SK-N-SH treated with all-trans-retinoic acid at 6 μM for 48 hours (cell line): ENCODE measurements at regions not wholly inside any gene's neighbourhood (a gene's known extent, or its start where the extent isn't known, plus 50 kb on each side); places are given as distances from the start of the nearest gene placed in this dataset.

Source experiments
- ATAC-seq: fragments of 200-7000 bp; cut with Tn5 transposase; 3 replicates; pipeline ENCODE4 v1.9.1; 2020; ENCODE audit warnings: mild to moderate bottlenecking, moderate library complexity
- ARNTL ChIP-seq: fragments of 450-650 bp; formaldehyde crosslinking; IDR thresholded peaks from 2 replicates; pipeline ENCODE4 v1.5.0; 2020; ENCODE audit warnings: low read depth, mild to moderate bottlenecking, moderate library complexity, borderline replicate concordance
- BACH2 ChIP-seq: fragments of 250-450 bp; sonication (Bioruptor Pico); IDR thresholded peaks from 2 replicates; pipeline ENCODE4 v1.9.0; 2021; ENCODE audit warnings: mild to moderate bottlenecking, borderline replicate concordance
- CSDC2 ChIP-seq: fragments of 250-450 bp; sonication (Bioruptor Pico); IDR thresholded peaks from 2 replicates; pipeline ENCODE4 v1.5.0; 2020; ENCODE audit warnings: mild to moderate bottlenecking, moderate library complexity
- ESRRG ChIP-seq: fragments of 250-450 bp; sonication (Bioruptor Pico); IDR thresholded peaks from 2 replicates; pipeline ENCODE4 v1.6.1; 2021; ENCODE audit warnings: mild to moderate bottlenecking
- GLIS3 ChIP-seq: fragments of 250-450 bp; sonication (Bioruptor Pico); IDR thresholded peaks from 2 replicates; pipeline ENCODE4 v1.5.0; 2020; ENCODE audit warnings: mild to moderate bottlenecking, moderate library complexity
- ISL1 ChIP-seq: fragments of 250-450 bp; sonication (Bioruptor Pico); IDR thresholded peaks from 2 replicates; pipeline ENCODE4 v2.1.2; 2022; ENCODE audit warnings: mild to moderate bottlenecking, moderate library complexity
- OSR1 ChIP-seq: fragments of 250-450 bp; sonication (Bioruptor Pico); IDR thresholded peaks from 2 replicates; pipeline ENCODE4 v1.8.0; 2022; ENCODE audit warnings: moderate library complexity, mild to moderate bottlenecking, inconsistent platforms
- PPARA ChIP-seq: fragments of 250-450 bp; sonication (Bioruptor Pico); IDR thresholded peaks from 2 replicates; pipeline ENCODE4 v1.5.0; 2020; ENCODE audit warnings: mild to moderate bottlenecking, borderline replicate concordance
- RARB ChIP-seq: fragments of 250-450 bp; sonication (Bioruptor Pico); IDR thresholded peaks from 2 replicates; pipeline ENCODE4 v1.8.0; 2021; ENCODE audit warnings: mild to moderate bottlenecking, moderate library complexity
- TCF4 ChIP-seq: fragments of 250-450 bp; sonication (Bioruptor Pico); IDR thresholded peaks from 2 replicates; pipeline ENCODE4 v1.8.0; 2021; ENCODE audit warnings: mild to moderate bottlenecking, moderate library complexity, borderline replicate concordance
- TOX ChIP-seq: fragments of 250-450 bp; sonication (Bioruptor Pico); IDR thresholded peaks from 2 replicates; pipeline ENCODE4 v1.8.0; 2021; ENCODE audit warnings: mild to moderate bottlenecking, moderate library complexity, borderline replicate concordance
- ZC3H10 ChIP-seq: fragments of 250-450 bp; sonication (Bioruptor Pico); IDR thresholded peaks from 2 replicates; pipeline ENCODE4 v1.5.1; 2021; ENCODE audit warnings: mild to moderate bottlenecking, moderate library complexity
- ZFP3 ChIP-seq: fragments of 250-450 bp; sonication (Bioruptor Pico); IDR thresholded peaks from 2 replicates; pipeline ENCODE4 v1.5.0; 2020; ENCODE audit warnings: mild to moderate bottlenecking, moderate library complexity
- ZNF565 ChIP-seq: fragments of 450-650 bp; formaldehyde crosslinking; conservative IDR thresholded peaks from 2 replicates; pipeline ENCODE4 v1.5.0; 2020; ENCODE audit warnings: low read depth, mild to moderate bottlenecking, moderate library complexity
- ZNF70 ChIP-seq: fragments of 450-650 bp; formaldehyde crosslinking; IDR thresholded peaks from 2 replicates; pipeline ENCODE4 v1.5.0; 2020; ENCODE audit warnings: mild to moderate bottlenecking, moderate library complexity
- ZNF8 ChIP-seq: fragments of 450-650 bp; formaldehyde crosslinking; IDR thresholded peaks from 2 replicates; pipeline ENCODE4 v1.5.0; 2020; ENCODE audit warnings: mild to moderate bottlenecking, moderate library complexity
- TF ChIP-seq, protein P1 (sequence below): fragments of 250-450 bp; sonication (Bioruptor Pico); IDR thresholded peaks from 2 replicates; pipeline ENCODE4 v1.8.0; 2020; ENCODE audit warnings: mild to moderate bottlenecking, moderate library complexity, borderline replicate concordance
- TF ChIP-seq, protein P2 (sequence below): fragments of 250-450 bp; sonication (Bioruptor Pico); IDR thresholded peaks from 2 replicates; pipeline ENCODE4 v1.8.0; 2021; ENCODE audit warnings: low read depth, mild to moderate bottlenecking, moderate library complexity, borderline replicate concordance
- TF ChIP-seq, protein P3 (sequence below): fragments of 250-450 bp; sonication (Bioruptor Pico); IDR thresholded peaks from 2 replicates; pipeline ENCODE4 v1.5.1; 2020; ENCODE audit warnings: low read depth, mild to moderate bottlenecking, moderate library complexity
- TF ChIP-seq, protein P4 (sequence below): fragments of 250-450 bp; sonication (Bioruptor Pico); IDR thresholded peaks from 2 replicates; pipeline ENCODE4 v1.5.1; 2021; ENCODE audit warnings: mild to moderate bottlenecking, moderate library complexity

DNA sequence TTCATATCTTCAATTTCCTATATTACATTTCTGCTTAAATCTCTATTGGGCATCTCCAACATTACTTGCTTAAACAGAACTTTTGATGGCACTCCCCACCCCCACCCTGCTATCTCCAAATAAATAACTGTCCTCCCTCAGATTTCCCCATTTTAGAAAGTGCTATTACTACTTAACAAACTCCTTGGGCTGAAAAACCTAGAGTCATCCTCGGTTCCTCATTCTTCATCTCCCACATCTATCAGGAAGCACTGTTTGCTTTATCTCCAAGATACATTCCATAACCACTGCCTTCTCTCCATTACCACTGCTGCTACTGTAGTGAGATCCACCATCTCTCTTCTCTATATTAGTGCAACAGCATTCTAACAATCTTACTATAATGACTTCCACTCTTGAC lies 150.4 kb upstream of the CYRIA start:
- ATAC-seq = no peak
- no peak for TF ChIP-seq ZNF8 (CRISPR knock-in tag)
- TF ChIP-seq GLIS3 (CRISPR knock-in tag) = no peak

DNA sequence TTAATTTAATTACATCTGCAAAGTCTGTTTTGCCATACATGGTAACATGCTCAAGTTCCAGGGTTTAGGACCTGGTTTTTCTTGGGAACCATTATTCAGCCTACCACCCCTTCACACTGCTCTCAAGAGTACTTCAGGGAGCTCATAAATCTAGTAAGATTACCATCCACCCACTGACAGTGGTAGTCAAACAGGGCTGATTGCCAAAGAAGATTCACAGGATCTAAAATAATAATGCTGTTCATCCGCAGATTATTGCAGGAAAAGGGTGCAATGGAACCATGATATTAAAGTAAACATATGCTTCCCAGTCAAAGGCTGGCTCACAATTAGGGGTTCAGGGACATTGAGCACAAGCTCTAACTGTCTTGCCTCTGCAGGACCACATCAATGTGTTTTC lies 148.0 kb upstream of the CYRIA start:
- no peak for ATAC-seq
- no peak for TF ChIP-seq ARNTL
- TF ChIP-seq BACH2 (CRISPR knock-in tag) = no peak
- TF ChIP-seq GLIS3 (CRISPR knock-in tag) = no peak
- TF ChIP-seq TCF4 (CRISPR knock-in tag) = no peak
- no peak for TF ChIP-seq ESRRG (CRISPR knock-in tag)
- no peak for TF ChIP-seq ZC3H10
- TF ChIP-seq TOX (CRISPR knock-in tag) = no peak
- TF ChIP-seq PPARA (CRISPR knock-in tag) = no peak

DNA sequence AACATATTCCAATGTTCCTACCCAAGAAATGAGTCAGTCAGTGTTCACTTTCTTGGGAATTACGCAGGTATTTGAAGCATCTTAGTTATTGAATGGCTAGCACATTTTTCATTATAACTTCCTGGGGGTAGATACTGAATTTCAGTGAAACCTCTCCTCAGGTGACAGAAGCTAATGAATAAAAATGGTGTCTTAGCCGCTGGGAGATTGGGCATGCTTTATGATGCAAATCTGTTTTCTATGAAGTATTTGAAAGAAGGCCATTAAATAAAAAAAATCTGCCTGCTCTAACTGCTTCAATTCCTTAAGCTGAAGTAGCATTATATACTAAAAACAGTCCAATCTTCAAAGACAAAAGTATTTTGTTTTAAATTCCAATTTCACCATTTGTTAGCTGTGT lies 132.8 kb upstream of the CYRIA start:
- ATAC-seq = no peak
- TF ChIP-seq TOX (CRISPR knock-in tag) (no peak), OSR1 (CRISPR knock-in tag) (no peak), ZC3H10 (no peak), PPARA (CRISPR knock-in tag) (no peak), RARB (no peak), ZFP3 (CRISPR knock-in tag) (no peak)

DNA sequence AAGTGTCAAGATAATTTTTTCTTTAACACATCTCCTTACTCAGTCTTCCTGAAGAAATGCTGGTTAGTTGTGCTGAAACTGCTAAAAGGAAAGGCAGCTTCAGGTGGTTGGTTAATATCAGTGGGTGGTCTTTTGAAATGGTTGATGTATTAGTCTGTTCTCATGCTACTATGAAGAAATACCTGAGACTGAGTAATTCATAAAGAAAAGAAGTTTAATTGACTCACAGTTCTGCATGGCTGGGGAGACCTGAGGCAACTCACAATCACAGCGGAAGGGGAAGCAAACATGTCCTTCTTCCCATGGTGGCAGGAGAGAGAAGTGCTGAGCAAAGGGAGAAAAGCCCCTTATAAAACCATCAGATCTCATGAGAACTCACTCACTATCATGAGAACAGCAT lies 125.9 kb upstream of the CYRIA start:
- ATAC-seq = no peak
- TF ChIP-seq OSR1 (CRISPR knock-in tag) (no peak), ZFP3 (CRISPR knock-in tag) (no peak), CSDC2 (CRISPR knock-in tag) (no peak), TOX (CRISPR knock-in tag) (no peak), BACH2 (CRISPR knock-in tag) (no peak), ARNTL (no peak), ISL1 (CRISPR knock-in tag) (no peak), ZC3H10 (no peak), GLIS3 (CRISPR knock-in tag) (no peak)
- TF ChIP-seq, protein P1, sequence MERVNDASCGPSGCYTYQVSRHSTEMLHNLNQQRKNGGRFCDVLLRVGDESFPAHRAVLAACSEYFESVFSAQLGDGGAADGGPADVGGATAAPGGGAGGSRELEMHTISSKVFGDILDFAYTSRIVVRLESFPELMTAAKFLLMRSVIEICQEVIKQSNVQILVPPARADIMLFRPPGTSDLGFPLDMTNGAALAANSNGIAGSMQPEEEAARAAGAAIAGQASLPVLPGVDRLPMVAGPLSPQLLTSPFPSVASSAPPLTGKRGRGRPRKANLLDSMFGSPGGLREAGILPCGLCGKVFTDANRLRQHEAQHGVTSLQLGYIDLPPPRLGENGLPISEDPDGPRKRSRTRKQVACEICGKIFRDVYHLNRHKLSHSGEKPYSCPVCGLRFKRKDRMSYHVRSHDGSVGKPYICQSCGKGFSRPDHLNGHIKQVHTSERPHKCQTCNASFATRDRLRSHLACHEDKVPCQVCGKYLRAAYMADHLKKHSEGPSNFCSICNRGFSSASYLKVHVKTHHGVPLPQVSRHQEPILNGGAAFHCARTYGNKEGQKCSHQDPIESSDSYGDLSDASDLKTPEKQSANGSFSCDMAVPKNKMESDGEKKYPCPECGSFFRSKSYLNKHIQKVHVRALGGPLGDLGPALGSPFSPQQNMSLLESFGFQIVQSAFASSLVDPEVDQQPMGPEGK (CRISPR knock-in tag) = no peak
- TF ChIP-seq, protein P2, sequence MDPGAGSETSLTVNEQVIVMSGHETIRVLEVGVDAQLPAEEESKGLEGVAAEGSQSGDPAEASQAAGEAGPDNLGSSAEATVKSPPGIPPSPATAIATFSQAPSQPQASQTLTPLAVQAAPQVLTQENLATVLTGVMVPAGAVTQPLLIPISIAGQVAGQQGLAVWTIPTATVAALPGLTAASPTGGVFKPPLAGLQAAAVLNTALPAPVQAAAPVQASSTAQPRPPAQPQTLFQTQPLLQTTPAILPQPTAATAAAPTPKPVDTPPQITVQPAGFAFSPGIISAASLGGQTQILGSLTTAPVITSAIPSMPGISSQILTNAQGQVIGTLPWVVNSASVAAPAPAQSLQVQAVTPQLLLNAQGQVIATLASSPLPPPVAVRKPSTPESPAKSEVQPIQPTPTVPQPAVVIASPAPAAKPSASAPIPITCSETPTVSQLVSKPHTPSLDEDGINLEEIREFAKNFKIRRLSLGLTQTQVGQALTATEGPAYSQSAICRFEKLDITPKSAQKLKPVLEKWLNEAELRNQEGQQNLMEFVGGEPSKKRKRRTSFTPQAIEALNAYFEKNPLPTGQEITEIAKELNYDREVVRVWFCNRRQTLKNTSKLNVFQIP (CRISPR knock-in tag) = no peak

DNA sequence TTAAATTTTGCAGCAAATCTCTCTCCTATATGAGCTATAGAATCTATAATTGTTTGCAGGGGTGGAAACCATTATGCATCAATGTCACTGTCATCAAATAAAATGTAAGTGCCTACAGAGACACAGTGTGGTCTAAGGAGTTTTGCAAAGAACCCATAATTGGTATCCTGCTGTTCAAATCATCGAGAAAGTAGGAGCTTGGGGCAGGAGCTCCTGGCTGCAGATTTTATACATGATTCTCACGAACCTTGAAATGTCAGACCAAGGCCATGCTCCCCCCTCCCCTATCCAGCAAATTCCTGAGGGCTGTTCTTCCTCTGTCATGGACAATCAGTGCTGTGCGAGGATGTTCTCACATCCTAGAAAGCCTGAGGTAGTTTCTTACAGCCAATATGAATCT lies 119.5 kb upstream of the CYRIA start:
- TF ChIP-seq GLIS3 (CRISPR knock-in tag) (no peak), PPARA (CRISPR knock-in tag) (no peak), ZNF70 (CRISPR knock-in tag) (no peak), ZNF565 (CRISPR knock-in tag) (no peak), TOX (CRISPR knock-in tag) (no peak), RARB (no peak), OSR1 (CRISPR knock-in tag) (no peak), ZFP3 (CRISPR knock-in tag) (no peak), ARNTL (no peak)
- TF ChIP-seq, protein P3, sequence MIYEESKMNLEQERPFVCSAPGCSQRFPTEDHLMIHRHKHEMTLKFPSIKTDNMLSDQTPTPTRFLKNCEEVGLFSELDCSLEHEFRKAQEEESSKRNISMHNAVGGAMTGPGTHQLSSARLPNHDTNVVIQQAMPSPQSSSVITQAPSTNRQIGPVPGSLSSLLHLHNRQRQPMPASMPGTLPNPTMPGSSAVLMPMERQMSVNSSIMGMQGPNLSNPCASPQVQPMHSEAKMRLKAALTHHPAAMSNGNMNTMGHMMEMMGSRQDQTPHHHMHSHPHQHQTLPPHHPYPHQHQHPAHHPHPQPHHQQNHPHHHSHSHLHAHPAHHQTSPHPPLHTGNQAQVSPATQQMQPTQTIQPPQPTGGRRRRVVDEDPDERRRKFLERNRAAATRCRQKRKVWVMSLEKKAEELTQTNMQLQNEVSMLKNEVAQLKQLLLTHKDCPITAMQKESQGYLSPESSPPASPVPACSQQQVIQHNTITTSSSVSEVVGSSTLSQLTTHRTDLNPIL (CRISPR knock-in tag) = no peak
- TF ChIP-seq, protein P4, sequence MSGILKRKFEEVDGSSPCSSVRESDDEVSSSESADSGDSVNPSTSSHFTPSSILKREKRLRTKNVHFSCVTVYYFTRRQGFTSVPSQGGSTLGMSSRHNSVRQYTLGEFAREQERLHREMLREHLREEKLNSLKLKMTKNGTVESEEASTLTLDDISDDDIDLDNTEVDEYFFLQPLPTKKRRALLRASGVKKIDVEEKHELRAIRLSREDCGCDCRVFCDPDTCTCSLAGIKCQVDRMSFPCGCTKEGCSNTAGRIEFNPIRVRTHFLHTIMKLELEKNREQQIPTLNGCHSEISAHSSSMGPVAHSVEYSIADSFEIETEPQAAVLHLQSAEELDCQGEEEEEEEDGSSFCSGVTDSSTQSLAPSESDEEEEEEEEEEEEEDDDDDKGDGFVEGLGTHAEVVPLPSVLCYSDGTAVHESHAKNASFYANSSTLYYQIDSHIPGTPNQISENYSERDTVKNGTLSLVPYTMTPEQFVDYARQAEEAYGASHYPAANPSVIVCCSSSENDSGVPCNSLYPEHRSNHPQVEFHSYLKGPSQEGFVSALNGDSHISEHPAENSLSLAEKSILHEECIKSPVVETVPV (CRISPR knock-in tag) = no peak
- ATAC-seq = no peak
